Brain pericyte (primary cell): ENCODE measurements at regions not wholly inside any gene's neighbourhood (a gene's known extent, or its start where the extent isn't known, plus 50 kb on each side); places are given as distances from the start of the nearest gene placed in this dataset.
"Not testable (repeated sequence)": the region's sequence is repeated elsewhere in the genome, so short reads cannot be mapped to it uniquely, and the experiment has no call there.

Experiments
- DNase-seq: peaks from one replicate; pipeline ENCODE4 v3.0.0-alpha.2; 2012; ENCODE audit warnings: low read depth, low spot score

DNA sequence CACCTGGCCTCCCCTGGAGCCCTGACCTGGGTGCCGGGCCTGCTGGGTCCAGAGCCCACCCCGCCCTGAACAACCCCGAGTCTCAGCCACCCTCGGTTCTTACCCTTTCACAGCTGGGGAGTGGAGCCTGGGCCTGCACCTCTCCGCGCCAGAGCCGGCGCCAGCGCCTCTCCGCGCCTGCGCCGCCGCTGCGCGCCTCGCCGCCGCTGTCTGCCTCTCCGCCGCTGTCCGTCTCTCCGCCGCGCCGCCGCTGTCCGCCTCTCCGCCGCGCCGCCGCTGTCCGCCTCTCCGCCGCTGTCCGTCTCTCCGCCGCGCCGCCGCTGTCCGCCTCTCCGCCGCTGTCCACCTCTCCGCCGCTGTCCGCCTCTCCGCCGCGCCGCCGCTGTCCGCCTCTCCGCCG lies 326.9 kb upstream of the PLGLB1 start:
- DNase-seq: not testable (repeated sequence)

DNA sequence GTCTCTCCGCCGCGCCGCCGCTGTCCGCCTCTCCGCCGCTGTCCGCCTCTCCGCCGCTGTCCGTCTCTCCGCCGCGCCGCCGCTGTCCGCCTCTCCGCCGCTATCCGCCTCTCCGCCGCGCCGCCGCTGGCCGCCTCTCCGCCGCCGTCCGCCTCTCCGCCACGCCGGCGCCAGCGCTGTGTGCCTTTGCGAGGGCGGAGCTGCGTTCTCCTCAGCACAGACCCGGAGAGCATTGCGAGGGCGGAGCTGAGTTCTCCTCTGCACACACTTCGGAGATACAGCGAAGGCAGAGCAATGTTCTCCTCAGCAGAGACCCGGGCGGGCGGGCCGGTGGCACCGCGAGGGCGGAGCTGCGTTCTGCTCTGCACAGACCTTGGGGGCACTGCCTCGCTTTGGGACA lies 327.4 kb upstream of the PLGLB1 start:
- not testable (repeated sequence) for DNase-seq

DNA sequence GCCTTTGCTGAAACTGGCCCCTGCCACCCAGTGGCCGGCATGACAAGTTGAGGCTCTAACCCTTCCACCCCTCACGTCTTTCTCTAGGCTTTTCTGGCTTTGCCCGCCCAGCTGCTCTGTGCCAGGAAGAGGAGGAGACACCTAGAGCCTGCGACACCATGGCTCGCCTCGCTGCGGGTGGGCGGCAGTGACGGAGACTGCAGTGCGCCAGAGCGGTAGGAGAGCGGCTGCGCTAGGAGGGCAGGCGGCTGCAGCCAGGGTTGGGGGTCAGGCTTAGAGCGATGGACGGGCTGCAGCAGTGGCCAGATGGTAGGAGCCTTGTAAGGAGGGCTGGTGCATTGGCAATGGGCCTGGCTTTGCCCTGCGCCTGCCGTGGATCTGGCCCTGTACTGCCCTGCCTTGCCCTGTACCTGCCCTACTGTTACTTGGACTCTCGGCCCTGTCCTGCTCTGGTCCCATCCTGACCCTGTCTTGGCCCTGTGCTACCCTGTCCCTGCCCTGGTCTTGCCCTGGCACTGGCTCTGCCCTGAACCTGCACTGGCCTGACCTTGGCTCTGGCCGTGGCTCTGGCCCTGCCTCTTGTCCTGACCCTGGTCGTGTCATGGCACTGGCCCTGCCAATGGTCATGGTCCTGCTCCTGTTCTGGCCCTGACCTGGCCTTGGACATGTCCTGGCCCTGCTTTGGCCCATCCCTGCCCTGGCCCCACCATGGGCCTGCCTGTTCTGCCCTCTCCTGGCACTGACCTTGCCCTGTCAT lies 330.7 kb upstream of the PLGLB1 start:
- DNase-seq: not testable (repeated sequence)

DNA sequence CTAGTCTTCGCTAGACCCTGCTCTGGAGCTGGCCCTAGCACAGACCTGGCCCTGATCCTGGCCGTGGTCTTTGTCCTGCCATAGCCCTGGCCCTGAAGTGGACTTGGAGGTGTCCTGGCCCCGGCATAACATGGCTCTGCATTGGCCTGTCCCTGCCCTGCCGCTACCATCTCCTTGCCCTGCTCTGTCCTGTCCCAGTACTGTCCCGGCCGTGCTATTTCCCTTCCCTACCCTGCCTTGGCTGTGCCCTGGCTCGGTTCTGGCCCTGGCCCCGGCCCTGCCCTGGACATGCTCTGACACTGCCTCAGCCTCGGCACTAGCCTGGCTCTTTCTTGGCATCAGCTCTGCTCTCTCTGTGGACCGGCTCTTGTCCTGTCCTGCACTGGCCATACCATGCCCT lies 331.8 kb upstream of the PLGLB1 start:
- not testable (repeated sequence) for DNase-seq

DNA sequence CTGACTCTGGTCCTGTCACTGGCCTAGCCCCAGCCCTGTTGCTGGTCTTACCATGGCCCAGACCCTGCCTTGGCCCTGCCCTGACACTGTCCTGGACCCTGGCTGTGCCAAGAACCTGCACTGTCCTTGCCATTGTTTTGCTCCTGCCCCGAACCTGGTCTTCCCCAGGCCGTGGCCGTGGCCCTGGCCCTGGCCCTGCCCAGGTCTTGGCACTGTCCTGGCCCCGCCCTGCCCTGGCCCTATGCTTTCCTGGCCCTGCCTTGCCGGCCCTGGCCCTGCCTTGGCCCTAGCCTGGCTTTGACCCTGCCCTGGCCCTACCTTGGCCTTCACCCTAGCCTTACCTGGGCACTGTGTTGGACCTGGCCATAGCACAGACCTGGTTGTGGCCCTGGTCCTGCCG lies 332.5 kb upstream of the PLGLB1 start:
- not testable (repeated sequence) for DNase-seq

DNA sequence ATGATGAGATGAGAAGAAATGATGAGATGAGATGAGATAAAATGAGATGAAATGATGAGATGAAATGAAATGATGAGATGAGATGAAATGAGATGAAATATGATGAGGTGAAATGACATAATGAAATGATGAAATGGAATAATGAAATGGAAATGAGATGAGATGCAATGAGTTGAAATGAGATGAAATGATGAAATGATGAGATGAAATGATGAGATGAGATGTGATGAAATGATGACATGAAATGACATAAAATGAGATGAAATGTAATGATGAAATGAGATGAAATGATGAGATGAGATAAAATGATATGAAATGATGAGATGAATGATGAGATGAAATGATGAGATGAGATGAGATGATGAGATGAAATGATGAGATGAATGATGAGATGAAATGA lies 338.6 kb upstream of the PLGLB1 start:
- DNase-seq: not testable (repeated sequence)

DNA sequence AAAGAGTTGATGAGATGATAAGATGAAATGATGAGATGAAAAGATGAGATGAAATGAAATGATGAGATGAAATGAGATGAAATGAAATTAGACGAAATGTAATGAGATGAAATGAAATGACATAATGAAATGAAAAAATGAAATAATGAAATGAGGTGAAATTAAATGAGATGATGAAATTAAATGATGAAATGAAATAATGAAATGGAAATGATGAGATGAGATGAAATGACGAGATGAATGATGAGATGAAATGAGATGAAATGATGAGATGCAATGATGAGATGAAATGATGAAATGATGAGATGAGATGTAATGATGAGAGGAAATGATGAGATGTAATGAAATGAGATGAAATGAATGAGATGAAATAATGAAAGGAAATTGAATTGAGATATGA lies 339.3 kb upstream of the PLGLB1 start:
- DNase-seq: not testable (repeated sequence)

DNA sequence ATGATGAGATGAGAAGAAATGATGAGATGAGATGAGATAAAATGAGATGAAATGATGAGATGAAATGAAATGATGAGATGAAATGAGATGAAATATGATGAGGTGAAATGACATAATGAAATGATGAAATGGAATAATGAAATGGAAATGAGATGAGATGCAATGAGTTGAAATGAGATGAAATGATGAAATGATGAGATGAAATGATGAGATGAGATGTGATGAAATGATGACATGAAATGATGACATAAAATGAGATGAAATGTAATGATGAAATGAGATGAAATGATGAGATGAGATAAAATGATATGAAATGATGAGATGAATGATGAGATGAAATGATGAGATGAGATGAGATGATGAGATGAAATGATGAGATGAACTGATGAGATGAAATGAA lies 340.2 kb upstream of the PLGLB1 start:
- DNase-seq: not testable (repeated sequence)

DNA sequence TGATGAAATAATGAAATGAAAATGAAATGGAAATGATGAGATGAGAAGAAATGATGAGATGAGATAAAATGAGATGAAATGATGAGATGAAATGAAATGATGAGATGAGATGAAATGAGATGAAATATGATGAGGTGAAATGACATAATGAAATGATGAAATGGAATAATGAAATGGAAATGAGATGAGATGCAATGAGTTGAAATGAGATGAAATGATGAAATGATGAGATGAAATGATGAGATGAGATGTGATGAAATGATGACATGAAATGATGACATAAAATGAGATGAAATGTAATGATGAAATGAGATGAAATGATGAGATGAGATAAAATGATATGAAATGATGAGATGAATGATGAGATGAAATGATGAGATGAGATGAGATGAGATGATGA lies 342.7 kb upstream of the PLGLB1 start:
- not testable (repeated sequence) for DNase-seq

DNA sequence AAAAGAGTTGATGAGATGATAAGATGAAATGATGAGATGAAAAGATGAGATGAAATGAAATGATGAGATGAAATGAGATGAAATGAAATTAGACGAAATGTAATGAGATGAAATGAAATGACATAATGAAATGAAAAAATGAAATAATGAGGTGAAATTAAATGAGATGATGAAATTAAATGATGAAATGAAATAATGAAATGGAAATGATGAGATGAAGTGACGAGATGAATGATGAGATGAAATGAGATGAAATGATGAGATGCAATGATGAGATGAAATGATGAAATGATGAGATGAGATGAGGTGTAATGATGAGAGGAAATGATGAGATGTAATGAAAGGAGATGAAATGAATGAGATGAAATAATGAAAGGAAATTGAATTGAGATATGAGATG lies 343.4 kb upstream of the PLGLB1 start:
- not testable (repeated sequence) for DNase-seq

DNA sequence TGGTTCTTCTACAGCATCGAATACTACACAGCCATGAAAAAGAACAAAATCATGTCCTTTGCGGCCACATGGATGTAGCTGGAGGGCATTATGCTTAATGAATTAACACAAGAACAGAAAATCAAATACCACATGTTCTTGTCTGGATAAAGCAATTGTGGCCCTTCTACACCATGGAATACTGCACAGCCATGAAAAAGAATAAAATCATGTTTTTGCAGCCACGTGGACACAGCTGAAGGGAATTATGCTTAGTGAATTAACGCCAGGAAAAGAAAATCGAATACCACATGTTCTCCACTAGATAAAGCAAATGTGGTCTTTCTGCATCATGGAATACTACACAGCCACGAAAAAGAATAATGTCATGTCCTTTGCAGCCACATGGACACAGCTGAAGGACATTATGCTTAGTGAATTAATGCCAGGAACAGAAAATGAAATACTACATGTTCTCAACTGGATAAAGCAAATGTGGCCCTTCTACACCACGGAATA lies 361.8 kb upstream of the PLGLB2 start:
- DNase-seq: not testable (repeated sequence)

DNA sequence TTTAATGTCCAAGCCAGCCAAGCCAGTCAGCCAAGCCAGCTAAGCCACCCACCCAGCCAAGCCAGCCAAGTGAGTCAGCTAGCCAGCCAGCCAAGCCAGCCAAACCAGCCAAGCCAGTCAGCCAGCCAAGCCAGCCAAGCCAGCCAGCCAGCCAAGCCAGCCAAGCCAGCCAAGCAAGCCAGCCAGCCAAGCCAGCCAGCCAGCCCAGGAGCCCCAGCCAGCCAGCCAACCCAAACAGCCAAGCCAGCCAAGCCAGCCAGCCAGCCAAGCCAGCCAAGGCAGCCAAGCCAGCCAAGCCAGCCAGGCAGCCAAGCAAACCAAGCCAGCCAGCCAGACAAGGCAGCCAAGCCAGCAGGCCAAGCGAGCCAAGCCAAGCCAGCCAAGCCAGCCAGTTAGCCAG lies 352.1 kb upstream of the PLGLB2 start:
- DNase-seq: not testable (repeated sequence)

DNA sequence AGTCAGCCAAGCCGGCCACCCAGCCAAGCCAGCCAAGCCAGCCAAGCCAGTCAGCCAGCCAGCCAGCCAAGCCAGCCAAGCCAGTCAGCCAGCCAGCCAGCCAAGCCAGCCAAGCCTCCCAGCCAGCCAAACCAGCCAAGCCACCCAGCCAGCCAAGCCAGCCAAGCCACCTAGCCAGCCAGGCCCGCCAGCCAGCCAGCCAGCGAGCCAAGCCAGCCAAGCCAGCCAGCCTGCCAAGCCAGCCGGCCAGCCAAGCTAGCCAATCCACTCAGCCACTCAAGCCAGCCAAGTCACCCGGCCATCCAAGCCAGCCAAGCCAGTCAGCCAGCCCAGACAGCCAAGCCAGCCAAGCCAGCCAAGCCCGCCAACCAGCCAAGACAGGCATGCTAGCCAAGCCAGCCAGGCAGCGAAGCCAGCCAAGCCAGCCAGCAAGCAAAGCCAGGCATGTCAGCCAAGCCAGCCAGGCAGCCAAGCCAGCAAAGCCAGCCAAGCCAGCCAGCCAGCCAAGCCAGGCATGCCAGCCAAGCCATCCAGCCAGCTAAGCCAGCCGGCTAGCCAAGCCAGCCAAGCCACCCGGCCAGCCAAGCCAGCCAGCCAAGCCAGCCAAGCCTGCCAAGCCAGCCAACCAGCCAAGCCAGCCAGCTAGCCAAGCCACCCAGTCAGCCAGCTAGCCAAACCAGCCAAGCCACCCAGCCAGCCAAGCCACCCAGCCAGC lies 351.2 kb upstream of the PLGLB2 start:
- DNase-seq: not testable (repeated sequence)

DNA sequence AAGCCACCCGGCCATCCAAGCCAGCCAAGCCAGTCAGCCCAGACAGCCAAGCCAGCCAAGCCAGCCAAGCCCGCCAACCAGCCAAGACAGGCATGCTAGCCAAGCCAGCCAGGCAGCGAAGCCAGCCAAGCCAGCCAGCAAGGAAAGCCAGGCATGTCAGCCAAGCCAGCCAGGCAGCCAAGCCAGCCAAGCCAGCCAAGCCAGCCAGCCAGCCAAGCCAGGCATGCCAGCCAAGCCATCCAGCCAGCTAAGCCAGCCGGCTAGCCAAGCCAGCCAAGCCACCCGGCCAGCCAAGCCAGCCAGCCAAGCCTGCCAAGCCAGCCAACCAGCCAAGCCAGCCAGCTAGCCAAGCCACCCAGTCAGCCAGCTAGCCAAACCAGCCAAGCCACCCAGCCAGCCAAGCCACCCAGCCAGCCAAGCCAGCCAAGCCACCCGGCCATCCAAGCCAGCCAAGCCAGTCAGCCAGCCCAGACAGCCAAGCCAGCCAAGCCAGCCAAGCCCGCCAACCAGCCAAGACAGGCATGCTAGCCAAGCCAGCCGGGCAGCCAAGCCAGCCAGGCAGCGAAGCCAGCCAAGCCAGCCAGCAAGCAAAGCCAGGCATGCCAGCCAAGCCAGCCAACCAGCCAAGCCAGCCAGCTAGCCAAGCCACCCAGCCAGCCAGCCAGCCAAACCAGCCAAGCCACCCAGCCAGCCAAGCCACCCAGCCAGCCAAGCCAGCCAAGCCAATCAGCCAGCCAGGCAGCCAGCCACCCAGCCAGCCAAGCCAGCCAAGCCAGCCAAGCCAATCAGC lies 350.4 kb upstream of the PLGLB2 start:
- DNase-seq: not testable (repeated sequence)

DNA sequence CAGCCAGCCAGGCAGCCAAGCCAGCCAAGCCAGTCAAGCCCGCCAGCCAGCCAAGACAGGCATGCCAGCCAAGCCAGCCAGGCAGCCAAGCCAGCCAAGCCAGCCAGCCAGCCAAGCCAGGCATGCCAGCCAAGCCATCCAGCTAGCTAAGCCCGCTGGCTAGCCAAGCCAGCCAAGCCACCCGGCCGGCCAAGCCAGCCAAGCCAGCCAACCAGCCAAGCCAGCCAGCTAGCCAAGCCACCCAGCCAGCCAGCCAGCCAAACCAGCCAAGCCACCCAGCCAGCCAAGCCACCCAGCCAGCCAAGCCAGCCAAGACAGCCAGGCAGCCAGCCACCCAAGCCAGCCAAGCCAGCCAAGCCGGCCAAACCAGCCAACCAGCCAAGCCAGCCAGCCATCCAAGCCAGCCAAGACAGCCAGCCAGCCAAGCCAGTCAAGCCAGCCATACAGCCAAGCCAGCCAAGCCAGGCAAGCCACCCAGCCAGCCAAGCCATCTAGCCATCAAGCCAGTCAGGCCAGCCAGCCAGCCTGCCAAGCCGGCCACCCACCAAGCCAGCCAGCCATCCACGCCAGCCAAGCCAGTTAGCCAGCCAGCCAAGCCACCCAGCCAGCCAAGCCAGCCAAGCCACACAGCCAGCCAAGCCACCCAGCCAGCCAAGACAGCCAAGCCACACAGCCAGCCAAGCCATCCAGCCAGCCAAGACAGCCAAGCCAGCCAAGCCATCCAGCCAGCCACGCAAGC lies 349.2 kb upstream of the PLGLB2 start:
- not testable (repeated sequence) for DNase-seq

DNA sequence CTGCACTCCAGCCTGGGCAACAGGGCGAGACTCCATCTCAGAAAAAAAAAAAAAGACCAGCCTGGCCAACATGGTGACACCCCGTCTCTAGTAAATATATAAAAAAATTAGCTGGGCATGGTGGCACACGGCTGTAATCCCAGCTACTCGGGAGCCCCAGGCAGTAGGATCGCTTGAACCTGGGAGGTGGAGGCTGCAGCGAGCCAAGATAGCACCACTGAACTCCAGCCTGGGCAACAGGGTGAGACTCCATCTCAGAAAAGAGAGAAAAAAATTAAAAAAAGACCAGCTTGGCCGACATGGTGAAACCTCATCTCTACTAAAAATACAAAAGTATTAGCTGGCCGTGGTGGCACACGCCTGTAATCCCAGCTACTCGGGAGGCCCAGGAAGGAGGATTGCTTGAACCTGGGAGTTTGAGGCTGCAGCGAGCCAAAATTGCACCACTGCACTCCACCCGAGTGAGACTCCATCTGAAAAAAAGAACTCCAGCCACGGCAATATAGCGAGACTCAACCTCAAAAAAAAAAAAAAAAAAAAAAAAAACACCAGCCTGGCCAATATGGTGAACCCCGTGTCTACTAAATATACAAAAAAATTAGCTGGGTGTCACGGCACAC lies 346.1 kb upstream of the PLGLB2 start:
- no peak for DNase-seq

DNA sequence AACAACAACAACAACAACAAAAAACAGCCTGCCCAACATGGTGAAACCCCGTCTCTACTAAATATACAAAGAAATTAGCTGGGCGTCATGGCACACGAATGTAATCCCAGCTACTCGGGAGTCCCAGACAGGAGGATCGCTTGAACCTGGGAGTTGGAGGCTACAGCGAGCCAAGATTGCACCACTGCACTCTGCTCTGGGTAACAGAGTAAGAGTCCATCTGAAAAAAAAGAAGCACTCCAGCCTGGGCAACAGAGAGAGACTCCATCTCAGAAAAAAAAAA lies 344.1 kb upstream of the PLGLB2 start:
- DNase-seq: no peak

DNA sequence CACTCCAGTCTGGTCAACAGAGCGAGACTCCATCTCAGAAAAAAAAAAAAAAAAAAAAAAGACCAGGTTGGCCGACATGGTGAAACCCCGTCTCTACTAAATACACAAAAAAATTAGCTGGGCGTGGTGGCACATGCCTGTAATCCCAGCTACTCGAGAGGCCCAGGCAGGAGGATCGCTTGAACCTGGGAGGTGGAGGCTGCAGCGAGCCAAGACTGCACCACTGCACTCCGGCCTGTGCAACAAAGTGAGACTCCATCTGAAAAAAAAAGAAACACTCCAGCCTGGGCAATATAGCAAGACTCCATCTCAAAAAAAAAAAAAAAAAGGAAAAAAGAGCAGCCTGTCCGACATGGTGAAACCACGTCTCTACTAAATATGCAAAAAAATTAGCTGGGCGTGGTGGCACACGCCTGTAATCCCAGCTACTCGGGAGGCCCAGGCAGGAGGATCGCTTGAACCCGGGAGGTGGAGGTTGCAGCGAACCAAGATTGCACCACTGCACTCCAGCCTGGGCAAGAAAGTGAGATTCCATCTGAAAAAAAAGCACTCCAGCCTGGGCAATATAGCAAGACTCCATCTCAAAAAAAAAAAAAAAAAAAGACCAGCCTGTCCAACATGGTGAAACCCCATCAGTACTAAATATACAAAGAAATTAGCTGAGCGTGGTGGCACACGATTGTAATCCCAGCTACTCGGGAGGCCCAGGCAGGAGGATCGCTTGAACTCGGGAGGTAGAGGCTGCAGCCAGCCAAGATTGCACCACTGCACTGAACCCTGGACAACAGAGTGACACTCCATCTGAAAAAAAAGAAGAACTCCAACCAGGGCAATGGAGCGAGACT lies 343.3 kb upstream of the PLGLB2 start:
- not testable (repeated sequence) for DNase-seq

DNA sequence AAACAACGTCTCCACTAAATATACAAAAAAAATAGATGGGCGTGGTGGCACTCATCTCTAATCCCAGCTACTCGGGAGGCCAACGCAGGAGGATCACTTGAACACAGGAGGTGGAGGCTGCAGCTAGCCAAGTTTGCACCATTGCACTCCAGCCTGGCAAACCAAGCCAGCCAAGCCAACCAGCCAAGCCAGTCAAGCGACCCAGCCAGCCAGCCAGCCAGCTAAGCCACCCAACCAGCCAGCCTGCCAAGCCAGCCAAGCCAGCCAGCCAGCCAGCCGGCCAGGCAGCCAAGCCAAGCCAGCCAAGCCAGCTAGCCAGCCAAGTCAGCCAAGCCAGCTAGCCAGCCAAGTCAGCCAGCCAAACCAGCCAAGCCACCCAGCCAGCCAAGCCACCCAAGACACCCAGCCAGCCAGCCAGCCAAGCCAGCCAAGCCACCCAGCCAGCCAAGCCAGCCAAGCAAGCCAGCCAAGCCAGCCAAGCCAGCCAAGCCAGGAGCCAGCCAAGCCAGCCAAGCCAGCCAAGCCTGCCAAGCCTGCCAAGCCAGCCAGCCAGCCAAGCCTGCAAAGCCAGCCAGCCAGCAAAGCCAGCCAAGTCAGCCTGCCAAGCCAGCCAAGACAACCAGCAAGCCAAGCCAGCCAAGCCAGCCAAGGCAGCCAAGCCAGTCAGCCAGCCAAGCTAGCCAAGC lies 342.2 kb upstream of the PLGLB2 start:
- DNase-seq: not testable (repeated sequence)
